Peyer's patch (tissue), 4 donors: ENCODE measurements at regions not wholly inside any gene's neighbourhood (a gene's known extent, or its start where the extent isn't known, plus 50 kb on each side); places are given as distances from the start of the nearest gene placed in this dataset.

Experiments used
- DNase-seq, 3 donors: peaks; one replicate each; pipeline ENCODE4 v3.0.0-alpha.2; 2017 to 2019
- H3K27ac ChIP-seq, 4 donors: fragments of 200-600 bp; sonication (generic); one replicate each; pipeline ENCODE4 v1.5.1; 2016 to 2019
- H3K27me3 ChIP-seq, 2 donors: fragments of 200-600 bp; sonication (generic); one replicate each; pipeline ENCODE4 v1.5.1; 2019
- H3K36me3 ChIP-seq, 3 donors: fragments of 200-600 bp; sonication (generic); one replicate each; pipeline ENCODE4 v1.5.1; 2016 to 2019
- H3K4me1 ChIP-seq, 4 donors: fragments of 200-600 bp; sonication (generic); one replicate each; pipeline ENCODE4 v1.5.1; 2016 to 2019
- H3K4me3 ChIP-seq, 4 donors: fragments of 200-600 bp; sonication (generic); 1 replicate in 3 of 4; 2 replicates in 1 of 4; pipeline ENCODE4 v1.5.1; 2016 to 2019; ENCODE audit warnings: mild to moderate bottlenecking in 1 of 4
- H3K9me3 ChIP-seq, 4 donors: fragments of 200-600 bp; sonication (generic); one replicate each; pipeline ENCODE4 v1.5.1; 2016 to 2019; ENCODE audit warnings: mild to moderate bottlenecking in 1 of 4
- CTCF ChIP-seq, 6 experiments: fragments of 450-650 bp in 4 of 6; fragments of 200-600 bp in 2 of 6; sonication (generic) in 1 of 6; IDR thresholded peaks; one replicate each; pipeline ENCODE4 v1.5.1; 2017 to 2019; ENCODE audit warnings: antibody characterized with exemption in 6 of 6, mild to moderate bottlenecking in 3 of 6, moderate library complexity in 1 of 6
- POLR2A ChIP-seq, 2 donors: fragments of 450-650 bp; IDR thresholded peaks; one replicate each; pipeline ENCODE4 v1.5.1; 2017; ENCODE audit warnings: antibody characterized with exemption in 2 of 2, mild to moderate bottlenecking in 2 of 2, moderate library complexity in 2 of 2

GRCh38 chr4:106762666-106763443 is 273.3 kb downstream of the DKK2 start:
- DNase-seq = no peak
- no peaks in the 10 kb centered on the region for H3K27me3 ChIP-seq
- H3K27ac ChIP-seq = no peak overlapping the region
- no peaks in the 10 kb centered on the region for H3K4me1 ChIP-seq
- H3K4me3 ChIP-seq = no peak overlapping the region
- no peak for TF ChIP-seq CTCF (IDR thresholded peaks at IDR 0.05)
- TF ChIP-seq POLR2A (IDR thresholded peaks at IDR 0.05) = no peak
- no peaks in the 10 kb centered on the region for H3K36me3 ChIP-seq
- H3K9me3 ChIP-seq = no peaks in the 10 kb centered on the region

GRCh38 chr4:106753426-106753825 is 282.7 kb downstream of the DKK2 start:
- Histone ChIP-seq H3K27me3 (no peaks in the 10 kb centered on the region), H3K4me1 (no peaks in the 10 kb centered on the region), H3K9me3 (no peaks in the 10 kb centered on the region), H3K36me3 (no peaks in the 10 kb centered on the region), H3K4me3 (no peak overlapping the region), H3K27ac (no peak overlapping the region)
- TF ChIP-seq POLR2A (IDR thresholded peaks at IDR 0.05) = no peak
- TF ChIP-seq CTCF (IDR thresholded peaks at IDR 0.05) = no peak
- DNase-seq = no peak

- H3K27ac ChIP-seq = no peak overlapping the region
- H3K27me3 ChIP-seq = no peaks in the 10 kb centered on the region
- TF ChIP-seq CTCF (IDR thresholded peaks at IDR 0.05) (no peak), POLR2A (IDR thresholded peaks at IDR 0.05) (no peak)
- no peak for DNase-seq
- H3K9me3 ChIP-seq = no peaks in the 10 kb centered on the region
- no peak overlapping the region for H3K4me3 ChIP-seq
- no peaks in the 10 kb centered on the region for H3K36me3 ChIP-seq
- H3K4me1 ChIP-seq = no peaks in the 10 kb centered on the region
These were observed 289.7 kb downstream of the DKK2 start for GRCh38 chr4:106746451-106746850.

- no peak for DNase-seq
- TF ChIP-seq CTCF (IDR thresholded peaks at IDR 0.05) (no peak), POLR2A (IDR thresholded peaks at IDR 0.05) (no peak)
- Histone ChIP-seq H3K27me3 (no peaks in the 10 kb centered on the region), H3K9me3 (no peaks in the 10 kb centered on the region), H3K36me3 (no peaks in the 10 kb centered on the region), H3K4me3 (no peak overlapping the region), H3K27ac (no peak overlapping the region), H3K4me1 (no peaks in the 10 kb centered on the region)
These were observed 298.0 kb downstream of the DKK2 start for GRCh38 chr4:106738121-106738520.

GRCh38 chr4:106718548-106718947 is 317.6 kb downstream of the DKK2 start:
- no peak for TF ChIP-seq CTCF (IDR thresholded peaks at IDR 0.05)
- TF ChIP-seq POLR2A (IDR thresholded peaks at IDR 0.05) = no peak
- Histone ChIP-seq H3K4me3 (no peak overlapping the region), H3K9me3 (no peaks in the 10 kb centered on the region), H3K4me1 (no peaks in the 10 kb centered on the region), H3K27me3 (no peaks in the 10 kb centered on the region), H3K36me3 (no peaks in the 10 kb centered on the region), H3K27ac (no peak overlapping the region)
- DNase-seq = no peak
